Chondrocyte (in vitro differentiated cells): ENCODE measurements at regions not wholly inside any gene's neighbourhood (a gene's known extent, or its start where the extent isn't known, plus 50 kb on each side); places are given as distances from the start of the nearest gene placed in this dataset.

Source experiments
- DNase-seq: peaks from one replicate; pipeline ENCODE4 v3.0.0; 2021; ENCODE audit warnings: mixed read lengths, low spot score
- H3K27ac Mint-ChIP-seq: one replicate; pipeline ENCODE4 v1.8.0; 2021; ENCODE audit warnings: mild to moderate bottlenecking, moderate library complexity, mixed read lengths; ENCODE audit not compliant: unreplicated experiment
- H3K27me3 Mint-ChIP-seq: 2 replicates; pipeline ENCODE4 v1.8.0; 2021; ENCODE audit warnings: low read depth, mixed read lengths
- H3K36me3 Mint-ChIP-seq: 2 replicates; pipeline ENCODE4 v1.8.0; 2021; ENCODE audit warnings: low read depth, mixed read lengths
- H3K4me1 Mint-ChIP-seq: 2 replicates; pipeline ENCODE4 v1.8.0; 2021; ENCODE audit warnings: low read depth, mild to moderate bottlenecking, mixed read lengths
- H3K4me3 Mint-ChIP-seq: one replicate; pipeline ENCODE4 v1.8.0; 2021; ENCODE audit warnings: mild to moderate bottlenecking, moderate library complexity, mixed read lengths; ENCODE audit not compliant: unreplicated experiment
- H3K9me3 Mint-ChIP-seq: 2 replicates; pipeline ENCODE4 v1.8.0; 2021; ENCODE audit warnings: low read depth, mixed read lengths
- CTCF ChIP-seq: fragments of 200-600 bp; sonication (generic); IDR thresholded peaks from 2 replicates; pipeline ENCODE4 v1.5.0; 2021; ENCODE audit warnings: antibody characterized with exemption, mild to moderate bottlenecking, moderate library complexity

DNA sequence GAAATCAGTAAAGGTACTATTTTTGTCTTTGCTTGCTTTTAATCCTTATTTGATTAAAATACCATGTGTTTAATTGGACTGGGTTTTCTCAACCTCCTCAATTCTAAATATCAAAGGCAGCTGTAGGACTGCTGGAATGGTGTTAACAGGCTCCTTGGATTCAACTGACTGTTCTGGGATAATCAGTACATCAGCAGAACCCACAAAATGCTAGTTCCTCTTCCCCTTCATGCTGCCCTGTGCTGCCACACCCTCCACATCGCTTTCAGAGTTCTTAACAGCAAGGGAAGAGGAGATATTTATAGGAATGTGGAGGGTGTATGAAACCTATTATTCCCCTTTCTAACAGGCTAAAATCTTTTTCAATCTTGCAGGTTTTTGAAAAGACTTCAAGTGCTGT is 82.4 kb downstream of the KCTD12 start:
- Mint-ChIP-seq H3K27ac (no peak overlapping the region), H3K9me3 (peaks cover 2% of the 10 kb centered on the region), H3K4me3 (no peak overlapping the region)

DNA sequence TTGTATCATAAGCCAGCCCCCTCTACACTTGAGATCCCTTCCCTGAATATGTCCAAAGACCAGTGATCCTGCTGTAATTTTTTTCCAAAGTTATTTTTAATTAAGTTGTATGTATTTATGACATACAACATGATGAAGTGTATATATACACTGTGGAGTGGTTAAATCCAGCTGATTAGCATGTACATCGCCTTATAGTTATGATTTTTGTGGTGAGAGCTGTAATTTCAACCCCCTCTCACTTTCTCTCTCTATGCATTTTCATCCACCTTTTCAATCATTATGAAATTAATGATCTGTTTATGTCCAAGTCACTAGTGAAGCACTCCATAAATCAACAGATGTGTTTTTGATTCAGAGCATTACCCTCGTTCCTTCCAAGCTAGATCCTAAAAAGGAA is 85.3 kb downstream of the KCTD12 start:
- DNase-seq, result no peak
- H3K9me3 Mint-ChIP-seq, result no peaks in the 10 kb centered on the region
- no peaks in the 10 kb centered on the region for H3K36me3 Mint-ChIP-seq
- H3K4me3 Mint-ChIP-seq, result no peak overlapping the region
- no peaks in the 10 kb centered on the region for H3K4me1 Mint-ChIP-seq
- TF ChIP-seq CTCF, result no peak
- H3K27me3 Mint-ChIP-seq, result no peaks in the 10 kb centered on the region
- H3K27ac Mint-ChIP-seq, result no peak overlapping the region

More for the DNA sequence above, 82.4 kb downstream of the KCTD12 start:
- no peak for TF ChIP-seq CTCF
- no peaks in the 10 kb centered on the region for H3K36me3 Mint-ChIP-seq
- H3K27me3 Mint-ChIP-seq, result no peaks in the 10 kb centered on the region
- no peaks in the 10 kb centered on the region for H3K4me1 Mint-ChIP-seq
- DNase-seq, result no peak

DNA sequence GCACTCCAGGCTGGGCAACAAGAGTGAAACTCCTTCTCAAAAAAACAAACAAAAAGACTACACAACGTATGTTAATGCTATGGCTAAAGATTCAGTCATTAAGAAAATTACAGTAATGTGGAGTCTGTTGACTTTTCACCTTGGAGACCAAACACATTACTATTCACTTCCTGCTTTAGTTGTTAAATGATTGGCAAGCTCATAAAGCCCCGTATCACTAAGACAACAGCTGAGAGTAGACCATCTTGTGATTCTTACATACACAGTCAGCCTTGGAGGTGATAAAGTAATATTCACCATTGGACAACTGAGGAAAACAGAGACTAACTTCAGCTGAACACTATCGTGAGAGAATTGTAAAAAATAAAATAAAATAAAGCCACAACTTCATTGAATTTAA is 86.5 kb downstream of the KCTD12 start:
- TF ChIP-seq CTCF, result no peak
- no peaks in the 10 kb centered on the region for H3K9me3 Mint-ChIP-seq
- H3K27me3 Mint-ChIP-seq, result no peaks in the 10 kb centered on the region
- H3K4me1 Mint-ChIP-seq, result no peaks in the 10 kb centered on the region
- no peak overlapping the region for H3K4me3 Mint-ChIP-seq
- H3K36me3 Mint-ChIP-seq, result no peaks in the 10 kb centered on the region
- no peak overlapping the region for H3K27ac Mint-ChIP-seq
- no peak for DNase-seq

GRCh38 chr13:76798037-76798436 is 88.2 kb downstream of the KCTD12 start:
- no peak for TF ChIP-seq CTCF
- Mint-ChIP-seq H3K27me3 (no peaks in the 10 kb centered on the region), H3K4me3 (no peak overlapping the region)

GRCh38 chr13:76797361-76797760 is 88.8 kb downstream of the KCTD12 start:
- Mint-ChIP-seq H3K27me3 (no peaks in the 10 kb centered on the region), H3K27ac (no peak overlapping the region)

More at GRCh38 chr13:76798037-76798436, 88.2 kb downstream of the KCTD12 start:
- Mint-ChIP-seq H3K9me3 (no peaks in the 10 kb centered on the region), H3K36me3 (no peaks in the 10 kb centered on the region), H3K27ac (no peak overlapping the region), H3K4me1 (no peaks in the 10 kb centered on the region)
- DNase-seq, result no peak

More at GRCh38 chr13:76797361-76797760, 88.8 kb downstream of the KCTD12 start:
- Mint-ChIP-seq H3K9me3 (no peaks in the 10 kb centered on the region), H3K4me1 (peaks cover 4% of the 10 kb centered on the region), H3K4me3 (no peak overlapping the region), H3K36me3 (no peaks in the 10 kb centered on the region)
- no peak for DNase-seq
- TF ChIP-seq CTCF, result no peak
